Retinal pigment epithelial cell (primary cell): ENCODE measurements at regions not wholly inside any gene's neighbourhood (a gene's known extent, or its start where the extent isn't known, plus 50 kb on each side); places are given as distances from the start of the nearest gene placed in this dataset.

Experiments
- DNase-seq: peaks from one replicate; pipeline ENCODE4 v3.0.0-alpha.2; 2010; ENCODE audit warnings: low read depth
- H3K4me3 ChIP-seq: 2 replicates; pipeline ENCODE4 v1.5.1; 2011; ENCODE audit warnings: mild to moderate bottlenecking, low read length, control low read depth, moderate library complexity
- CTCF ChIP-seq: conservative IDR thresholded peaks from 2 replicates; pipeline ENCODE4 v1.5.1; 2011; ENCODE audit warnings: low read depth, low read length, control low read depth, inconsistent platforms

DNA sequence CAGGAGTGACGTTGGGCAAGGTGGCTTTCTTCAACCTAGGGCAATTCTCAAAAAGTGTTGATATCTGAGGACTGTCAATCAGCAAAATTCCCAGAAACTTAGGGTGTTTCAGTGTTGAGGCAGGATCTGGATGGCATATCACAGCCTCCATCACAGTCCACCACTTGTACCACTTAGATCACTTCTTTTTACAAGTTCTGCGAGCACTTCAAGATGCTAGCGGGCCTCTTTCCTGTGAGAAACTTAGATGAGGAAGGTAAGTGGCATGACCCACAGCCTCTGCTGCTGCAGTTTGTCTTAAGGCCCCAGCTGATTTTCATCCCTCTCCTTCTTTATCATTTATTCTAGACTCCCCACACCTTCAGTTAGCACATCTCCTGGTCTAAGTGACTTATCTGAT, 295.4 kb upstream of the ZNF521 start:
- TF ChIP-seq CTCF: no peak
- DNase-seq: no peak
- no peak overlapping the region for H3K4me3 ChIP-seq

DNA sequence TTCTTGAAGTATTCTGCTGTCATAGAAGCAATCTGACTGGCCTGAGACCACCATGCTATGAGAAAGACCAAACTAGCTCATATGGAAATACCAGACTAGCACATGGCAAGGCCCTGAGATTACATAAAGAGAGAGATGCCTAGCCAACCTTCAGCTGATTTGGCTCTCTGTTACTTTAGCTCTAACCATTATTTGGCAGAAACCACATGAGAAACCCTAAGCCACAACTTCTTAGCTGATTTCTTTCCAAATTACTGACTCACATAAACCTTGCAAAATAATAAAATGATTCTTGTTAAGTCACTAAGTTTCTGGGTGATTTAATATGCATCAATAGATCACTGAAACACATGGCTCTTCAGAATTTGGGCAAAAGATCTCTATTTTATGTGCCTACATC, 295.0 kb upstream of the ZNF521 start:
- TF ChIP-seq CTCF: no peak
- H3K4me3 ChIP-seq: no peak overlapping the region
- peak; percentile 11 for DNase-seq

DNA sequence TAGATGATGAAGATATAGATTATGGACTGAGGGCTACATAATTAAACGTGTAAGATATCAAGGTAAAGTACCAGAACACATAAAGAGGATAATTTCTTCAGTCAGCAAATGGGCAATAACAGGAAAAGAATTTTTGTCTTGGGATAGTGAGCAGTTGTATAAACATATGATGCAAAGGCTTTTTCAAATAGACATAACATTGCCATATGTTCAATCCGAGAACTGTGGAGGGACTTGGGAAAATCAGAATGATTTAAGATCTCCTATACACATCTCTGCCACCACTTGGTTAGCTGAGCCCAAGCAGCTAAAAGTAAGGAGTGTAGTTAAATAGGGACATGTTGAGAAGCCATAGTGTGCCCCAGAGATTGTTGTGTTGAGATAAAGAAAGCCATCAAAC, 287.6 kb upstream of the ZNF521 start:
- no peak for TF ChIP-seq CTCF
- no peak for DNase-seq
- H3K4me3 ChIP-seq: no peak overlapping the region

DNA sequence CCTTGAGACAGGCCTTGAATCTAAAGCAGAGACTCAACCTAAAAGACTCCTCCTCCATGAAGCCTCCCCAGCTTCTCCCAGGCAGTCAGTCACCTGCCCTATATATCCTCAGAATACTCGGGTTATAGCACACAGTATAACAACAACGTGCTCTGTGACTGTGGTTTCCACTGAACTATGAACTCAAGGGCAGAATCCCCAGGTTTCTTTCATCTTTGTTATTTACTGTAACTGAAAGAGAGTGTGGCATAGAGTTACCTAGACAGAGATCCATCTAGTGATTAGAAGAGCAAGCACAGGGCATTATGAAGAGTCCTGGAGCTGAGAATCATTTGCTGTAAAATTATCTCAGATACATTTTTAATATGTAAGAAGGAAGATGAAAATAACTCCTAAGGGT, 281.6 kb upstream of the ZNF521 start:
- DNase-seq: no peak
- TF ChIP-seq CTCF: no peak
- no peak overlapping the region for H3K4me3 ChIP-seq

- no peak for TF ChIP-seq CTCF
- no peak overlapping the region for H3K4me3 ChIP-seq
- no peak for DNase-seq
Measured at GRCh38 chr18:25630682-25631081, 278.7 kb upstream of the ZNF521 start.

GRCh38 chr18:25621682-25622081, 269.7 kb upstream of the ZNF521 start:
- TF ChIP-seq CTCF: no peak
- H3K4me3 ChIP-seq: no peak overlapping the region
- no peak for DNase-seq

DNA sequence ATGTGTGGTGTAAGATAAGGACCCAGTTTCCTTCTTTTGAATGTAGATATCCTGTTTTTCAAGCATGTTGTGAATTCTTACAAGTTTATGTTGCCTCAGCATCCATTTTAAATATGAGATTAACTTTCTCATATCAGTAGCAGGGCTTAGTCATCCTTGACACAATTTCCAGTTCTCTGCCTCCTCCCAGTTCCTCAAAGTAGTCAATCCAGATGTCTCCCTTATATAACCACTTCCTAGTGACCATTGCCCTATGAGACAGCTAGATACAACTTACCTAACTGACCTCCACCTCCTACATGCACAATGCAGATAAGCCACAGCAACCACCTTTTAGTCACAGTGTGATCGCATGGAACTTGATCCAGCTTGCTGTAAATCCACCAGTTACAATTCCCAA, 269.2 kb upstream of the ZNF521 start:
- no peak for TF ChIP-seq CTCF
- DNase-seq: no peak
- H3K4me3 ChIP-seq: no peak overlapping the region
